Stimulated activated CD8-positive, alpha-beta memory T cell treated with anti-CD3 and anti-CD28 coated beads, Interleukin-2, amount 100 ng/mL, for 1 hour (primary cell): ENCODE measurements at regions not wholly inside any gene's neighbourhood (a gene's known extent, or its start where the extent isn't known, plus 50 kb on each side); places are given as distances from the start of the nearest gene placed in this dataset.
"Not testable (repeated sequence)": the region's sequence is repeated elsewhere in the genome, so short reads cannot be mapped to it uniquely, and the experiment has no call there.

Experiments used
- DNase-seq, 2 donors: peaks; one replicate each; pipeline ENCODE4 v3.0.0-alpha.2; 2020; ENCODE audit warnings: low read depth in 2 of 2

DNA sequence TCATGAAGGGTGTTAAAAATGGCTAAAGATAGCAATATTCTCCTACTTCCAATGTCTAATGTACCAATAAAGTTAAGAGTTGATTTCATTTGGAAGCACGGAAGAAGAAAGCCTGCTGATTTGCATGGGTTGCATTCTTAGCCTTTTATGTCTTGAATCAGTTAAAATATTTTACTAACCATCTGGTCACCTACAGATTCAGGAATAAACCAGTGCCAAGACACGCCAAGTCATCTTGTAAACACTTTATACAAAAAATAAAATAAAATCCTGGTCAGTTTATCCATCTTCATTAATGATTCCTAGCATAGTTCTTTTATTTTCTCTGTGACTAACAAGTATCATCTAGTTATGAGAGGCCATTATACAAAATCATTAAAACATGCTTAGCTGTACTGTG, 1031.6 kb upstream of the WWC1 start:
- no peak for DNase-seq

DNA sequence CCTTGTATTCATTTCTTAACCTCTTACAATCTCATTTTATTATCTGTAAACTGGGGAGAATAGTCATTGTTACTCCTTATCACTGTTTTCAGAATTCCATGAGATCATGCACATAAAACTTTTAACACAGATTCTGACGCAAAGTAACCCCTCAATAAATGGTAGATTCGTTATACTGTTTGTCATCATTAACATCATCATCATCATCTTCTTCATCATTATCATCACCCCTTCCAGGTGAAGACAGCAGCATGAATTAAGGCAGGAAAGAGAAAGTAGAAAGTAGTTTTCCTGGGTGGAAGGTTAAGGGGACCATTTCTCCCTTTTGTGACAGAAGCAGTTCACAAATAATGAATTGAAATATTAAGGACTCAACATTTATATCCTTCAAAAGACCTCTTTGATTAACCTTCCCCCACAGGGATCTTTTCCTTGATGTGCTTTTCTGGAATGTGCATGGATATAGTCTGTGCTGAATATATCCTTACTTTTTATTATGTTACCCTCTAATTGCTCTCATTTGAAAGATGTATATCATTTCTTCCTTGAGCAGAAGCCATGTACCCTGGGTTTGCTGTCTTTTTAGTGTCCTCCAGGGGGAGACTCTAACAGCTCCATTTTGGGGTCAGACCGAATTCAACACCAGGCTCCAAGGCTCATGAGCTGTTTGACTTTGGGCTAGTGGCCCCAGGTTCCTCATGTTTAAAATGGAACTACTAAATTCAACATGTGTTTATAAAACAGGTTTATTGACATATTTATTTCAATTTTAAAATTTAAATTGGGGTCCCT, 1029.9 kb upstream of the WWC1 start:
- no peak for DNase-seq

DNA sequence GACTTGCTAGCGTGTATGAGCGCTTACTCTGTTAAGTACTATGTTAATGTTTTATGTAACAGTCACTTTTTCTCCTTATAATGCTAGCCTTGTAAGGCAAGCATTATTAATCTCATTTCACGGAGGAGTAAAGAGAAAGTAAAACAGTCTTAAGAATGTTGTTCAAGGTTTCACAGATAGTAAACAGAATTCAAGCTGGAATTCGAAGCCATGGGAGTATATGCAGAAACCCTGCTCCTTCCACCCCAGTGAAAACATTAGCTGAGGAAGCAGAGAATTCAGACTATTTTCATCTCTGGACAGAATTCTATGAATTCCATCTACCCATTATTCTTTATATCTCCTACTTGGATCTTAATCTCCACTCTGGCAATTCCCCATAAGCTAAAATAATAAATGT, 1028.3 kb upstream of the WWC1 start:
- no peak for DNase-seq

DNA sequence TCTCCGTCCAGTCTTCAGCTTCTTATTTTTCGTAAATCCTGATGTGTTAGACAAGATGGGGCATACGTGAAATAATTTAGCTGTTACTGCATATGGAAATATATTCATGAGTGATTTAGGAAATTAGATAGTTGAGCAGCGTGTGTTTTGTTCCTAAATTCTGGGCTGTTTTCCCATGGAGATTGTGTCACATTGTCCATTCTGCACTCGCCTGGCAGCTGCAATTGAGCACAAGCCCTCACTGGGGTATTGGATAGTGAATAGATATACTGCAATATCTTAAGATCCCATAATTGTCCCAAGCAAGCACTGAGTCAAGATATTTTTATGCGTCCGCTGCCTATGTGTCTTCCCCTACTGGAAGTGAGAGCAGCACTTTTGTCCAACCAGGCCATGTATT, 1027.1 kb upstream of the WWC1 start:
- no peak for DNase-seq

DNA sequence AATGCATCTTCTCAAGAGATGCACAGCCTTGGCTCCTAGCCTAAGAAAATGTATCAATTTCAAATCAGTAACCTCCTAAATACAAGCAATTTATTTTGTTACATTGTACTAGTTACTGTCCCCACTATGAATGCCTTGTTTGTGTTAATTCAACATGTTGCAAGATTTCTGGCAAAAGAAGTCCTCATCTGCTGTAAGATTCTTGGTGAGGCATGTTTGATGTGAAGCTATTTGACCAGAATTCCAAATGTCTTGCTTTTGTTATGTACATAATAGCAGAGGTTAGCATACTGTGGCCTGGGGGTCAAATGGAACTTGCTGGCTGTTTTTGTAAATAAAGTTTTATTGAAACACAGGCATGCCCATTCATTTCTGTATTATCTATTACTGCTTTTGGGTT, 1023.1 kb upstream of the WWC1 start:
- DNase-seq, result no peak

DNA sequence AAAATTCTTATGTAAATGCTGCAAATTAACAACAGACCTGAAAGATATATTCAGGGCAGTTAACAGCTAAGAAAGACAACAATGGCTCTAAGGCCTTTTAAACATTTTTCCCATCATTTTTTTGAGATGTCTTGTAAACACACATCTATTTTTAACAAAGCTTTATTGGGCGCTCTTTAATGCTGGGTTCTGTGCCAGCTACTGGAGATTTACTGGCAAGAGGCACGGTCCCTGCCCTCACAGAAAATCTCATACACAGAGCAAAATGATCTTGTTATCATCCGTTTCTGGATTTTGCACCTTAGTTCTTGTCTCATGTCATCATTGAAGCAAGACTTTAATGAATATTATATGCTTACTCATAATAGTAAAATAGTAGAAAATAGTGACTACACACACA, 1022.3 kb upstream of the WWC1 start:
- DNase-seq, result no peak

DNA sequence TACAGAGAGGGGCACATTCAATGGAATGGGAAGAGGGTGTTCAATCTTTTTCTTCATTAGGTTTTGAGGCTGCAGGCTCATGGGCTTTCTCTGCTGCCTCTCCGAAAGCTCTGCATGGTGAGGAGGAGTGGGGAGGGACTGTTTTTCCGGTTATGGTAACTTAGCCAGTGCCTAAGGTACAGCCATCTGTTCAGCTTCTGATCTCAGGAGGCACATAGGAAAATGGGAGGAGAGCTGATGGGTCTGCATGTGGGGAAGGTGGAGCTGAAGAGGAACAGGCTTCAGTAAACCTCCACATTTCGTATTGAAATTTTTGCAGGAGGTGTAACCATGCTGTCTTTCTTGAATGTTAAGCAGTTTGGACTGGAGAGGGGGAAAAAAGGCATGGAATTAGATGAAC, 1020.4 kb upstream of the WWC1 start:
- DNase-seq, result no peak

DNA sequence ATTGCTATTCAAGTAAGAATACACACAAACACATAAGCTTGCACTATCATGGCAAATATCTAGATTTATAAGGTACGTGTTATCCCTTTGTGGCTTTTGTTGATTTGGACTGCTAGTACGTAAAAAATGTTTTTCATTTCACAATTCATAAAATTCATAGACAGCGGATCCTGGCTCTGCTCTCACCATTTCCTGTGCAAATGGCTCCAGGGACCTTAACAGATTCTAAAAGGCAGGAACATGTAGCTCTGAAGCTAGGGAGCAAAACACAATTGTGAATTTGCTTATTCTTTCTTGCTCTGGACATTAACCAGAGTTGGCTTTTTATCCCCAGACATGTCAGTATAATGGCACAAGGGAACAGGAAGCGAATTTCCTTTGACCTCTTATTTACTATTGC, 1019.9 kb upstream of the WWC1 start:
- DNase-seq, result no peak

DNA sequence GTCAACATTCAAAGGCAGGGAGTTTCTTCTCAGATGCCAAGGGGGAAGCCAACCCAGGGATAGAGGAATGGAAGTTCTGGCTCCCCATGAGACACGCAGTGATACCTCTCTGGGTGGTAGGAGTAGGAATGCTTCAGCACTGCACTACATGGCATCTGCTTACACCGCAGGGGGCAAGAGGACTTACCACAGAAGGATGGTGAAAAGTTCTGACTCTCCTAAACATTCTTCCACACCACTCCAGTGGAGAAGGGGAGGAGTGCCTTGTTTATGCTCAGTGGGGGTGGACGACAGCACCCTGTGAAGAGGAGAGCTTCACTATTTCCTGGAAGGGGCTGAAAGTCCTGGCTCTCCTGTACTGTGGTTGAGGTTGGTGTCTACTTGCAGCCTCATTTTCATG, 1011.3 kb upstream of the WWC1 start:
- no peak for DNase-seq

DNA sequence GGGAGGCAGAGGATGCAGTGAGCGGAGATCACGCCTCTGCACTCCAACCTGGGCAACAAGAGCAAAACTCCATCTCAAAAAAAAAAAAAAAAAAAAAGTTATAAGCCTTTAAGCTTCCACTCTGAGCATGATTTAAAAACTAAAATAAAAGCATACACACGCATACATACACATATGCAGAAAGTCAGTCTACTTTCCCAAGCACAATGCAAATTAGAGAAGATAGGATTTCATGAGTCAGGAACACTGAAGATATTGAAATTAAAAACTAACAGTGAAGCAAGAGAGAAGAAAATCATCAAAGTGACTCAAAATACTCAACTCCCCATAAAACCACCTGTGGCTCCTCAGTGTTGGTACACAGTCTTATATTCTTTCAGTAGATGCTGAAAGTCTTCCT, 1009.5 kb upstream of the WWC1 start:
- no peak for DNase-seq

DNA sequence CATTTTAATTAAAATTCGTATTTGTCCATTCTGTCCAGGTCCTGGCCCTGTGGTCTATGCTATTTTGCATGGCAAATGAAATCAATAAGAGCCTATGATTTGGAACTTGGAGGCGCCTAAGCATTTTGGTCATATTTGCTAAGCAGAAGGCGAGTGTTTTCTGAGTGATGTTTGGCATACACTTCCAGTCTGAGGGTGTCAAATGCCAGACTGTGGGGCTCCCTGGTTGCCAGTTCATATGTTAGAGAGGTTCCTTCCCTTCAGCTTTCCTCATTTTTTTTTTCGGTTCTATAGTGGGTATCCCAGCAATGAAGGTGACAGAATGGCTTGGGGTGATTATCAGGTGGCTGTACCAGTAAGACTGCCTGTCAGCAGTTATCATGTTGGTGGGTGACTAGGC, 1007.8 kb upstream of the WWC1 start:
- no peak for DNase-seq

DNA sequence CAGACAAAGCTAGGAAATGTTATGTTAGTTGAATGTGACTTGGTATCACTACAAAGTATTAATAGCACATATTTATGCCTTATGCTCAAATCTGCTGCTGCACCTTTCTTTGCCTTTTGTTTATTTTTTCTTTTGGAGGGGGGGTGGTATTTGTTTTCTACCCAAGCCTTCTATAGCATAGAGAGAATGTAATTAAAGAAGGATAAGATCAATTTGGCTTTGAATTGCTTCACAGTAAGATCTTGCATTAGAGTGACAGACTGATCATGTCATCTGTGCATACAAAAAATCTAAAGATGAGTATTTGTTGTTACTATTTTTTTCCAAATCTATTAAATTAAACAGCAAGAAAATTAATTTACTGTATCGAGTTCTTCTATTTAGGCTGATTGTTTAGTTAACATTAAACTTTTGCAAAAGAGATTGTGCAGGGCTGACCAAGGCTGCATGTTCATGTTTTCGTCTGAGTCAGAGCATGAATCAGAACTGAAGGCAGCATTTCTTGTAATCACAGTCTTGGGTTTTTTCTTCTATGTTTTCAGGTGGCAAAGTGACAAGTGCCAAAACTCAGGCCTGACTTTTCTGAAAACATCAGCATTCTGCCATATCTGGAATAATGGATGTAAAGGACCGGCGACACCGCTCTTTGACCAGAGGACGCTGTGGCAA, 1007.1 kb upstream of the WWC1 start:
- DNase-seq, result no peak

DNA sequence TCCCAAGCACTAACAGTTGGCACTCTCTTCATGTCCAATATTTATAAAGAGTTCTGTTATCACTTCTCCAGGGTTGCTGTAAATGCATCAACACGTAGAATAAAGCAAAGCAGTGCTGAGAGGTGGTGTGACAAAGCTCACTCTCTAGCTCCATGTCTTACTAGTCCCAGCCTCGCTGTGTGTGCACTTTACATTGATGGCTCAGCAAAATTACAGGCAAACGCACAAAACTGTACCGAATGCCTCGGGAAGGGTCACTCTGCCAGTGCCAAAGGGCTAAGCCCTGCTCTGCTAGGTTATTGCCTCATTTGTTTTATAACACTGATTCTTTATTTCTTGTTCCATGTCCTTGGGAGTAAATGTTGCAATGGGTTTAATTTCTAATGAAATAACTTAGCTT, 1005.9 kb upstream of the WWC1 start:
- DNase-seq, result no peak

DNA sequence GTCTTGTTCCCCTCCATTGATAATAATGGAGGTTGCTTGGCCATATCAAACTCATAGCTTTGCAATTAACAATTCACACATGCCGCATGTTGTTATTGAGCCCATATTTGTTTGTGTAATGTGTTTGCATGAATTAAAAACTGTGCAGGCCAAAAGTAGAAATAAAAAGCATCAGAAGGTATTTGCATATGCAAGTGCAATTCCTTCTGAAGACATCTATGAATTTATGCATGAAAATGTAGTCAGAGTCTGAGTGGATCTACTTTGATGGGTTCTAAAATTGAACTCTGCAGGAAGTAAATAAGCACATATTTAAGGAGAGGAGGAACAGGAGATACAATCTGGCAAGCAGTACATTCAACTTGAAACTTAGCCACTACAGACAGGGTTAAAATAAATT, 1004.6 kb upstream of the WWC1 start:
- no peak for DNase-seq

DNA sequence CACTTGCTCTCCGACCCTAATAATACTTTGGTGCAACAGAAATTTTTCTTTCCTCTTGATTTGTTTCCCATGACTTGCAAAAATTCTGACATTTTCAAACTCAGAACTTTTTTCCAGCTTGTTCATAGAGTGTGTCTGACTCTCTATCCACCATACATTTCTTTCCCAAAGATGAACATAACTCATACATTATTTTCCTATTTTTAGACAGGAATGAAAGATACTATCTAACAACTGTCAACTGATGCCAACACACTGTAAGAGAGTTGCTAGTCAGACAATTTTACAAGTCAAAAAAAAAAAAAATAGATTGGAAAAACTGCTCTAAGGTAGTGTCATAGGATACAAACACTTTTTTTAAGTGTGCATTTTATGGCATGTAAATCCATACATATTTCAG, 1001.0 kb upstream of the WWC1 start:
- DNase-seq, result no peak

DNA sequence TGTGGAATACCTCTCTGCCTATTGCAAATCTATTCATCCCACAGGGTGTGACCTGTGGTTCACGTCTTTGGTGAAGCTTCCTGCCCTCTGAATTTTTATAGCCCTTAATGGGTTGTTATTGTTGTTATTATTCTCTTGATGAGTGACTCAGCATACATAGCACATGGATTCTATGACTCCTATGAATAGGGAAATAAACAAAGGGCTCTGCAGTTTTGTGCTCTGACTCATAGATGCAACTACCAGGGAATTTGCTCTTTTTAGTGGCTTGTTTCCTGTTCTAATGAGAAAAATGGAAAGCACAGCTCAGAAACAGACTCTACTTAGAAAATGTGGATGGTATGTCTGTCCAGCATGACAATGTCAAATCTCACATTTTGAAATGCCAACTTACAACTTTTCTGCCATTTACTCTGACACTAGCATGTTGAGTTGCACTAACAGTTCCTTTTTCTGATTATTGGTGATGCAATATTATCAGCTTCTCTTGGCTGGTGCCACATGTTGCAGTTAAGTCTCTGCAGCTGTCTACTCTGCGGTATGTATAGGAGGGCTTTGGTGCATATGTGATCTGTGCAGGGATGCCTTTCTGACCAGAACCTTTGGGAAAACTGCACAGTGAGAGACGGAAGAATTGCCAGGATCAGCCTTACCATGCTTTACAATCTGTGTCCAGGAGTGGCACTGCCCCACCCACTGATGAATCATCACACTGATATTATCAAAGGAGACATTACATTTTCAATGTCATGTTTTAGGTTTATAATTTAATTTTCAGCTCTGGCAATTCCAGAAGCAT, 996.4 kb upstream of the WWC1 start:
- DNase-seq, result no peak

DNA sequence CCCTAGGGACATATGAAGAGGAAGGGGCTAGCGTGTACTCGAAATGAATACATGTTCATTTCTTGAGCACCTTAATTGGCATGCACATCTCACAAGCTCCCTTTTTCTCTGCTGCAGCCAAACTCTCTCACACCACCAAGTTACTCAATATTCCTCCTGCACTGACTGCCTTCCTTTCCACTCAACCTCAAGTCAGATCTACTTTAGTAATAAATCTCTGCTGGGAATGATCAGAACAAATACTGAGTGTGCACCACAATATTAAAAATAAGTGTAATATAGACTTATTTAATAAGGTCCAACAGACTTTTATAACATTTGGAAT, 995.8 kb upstream of the WWC1 start:
- no peak for DNase-seq

DNA sequence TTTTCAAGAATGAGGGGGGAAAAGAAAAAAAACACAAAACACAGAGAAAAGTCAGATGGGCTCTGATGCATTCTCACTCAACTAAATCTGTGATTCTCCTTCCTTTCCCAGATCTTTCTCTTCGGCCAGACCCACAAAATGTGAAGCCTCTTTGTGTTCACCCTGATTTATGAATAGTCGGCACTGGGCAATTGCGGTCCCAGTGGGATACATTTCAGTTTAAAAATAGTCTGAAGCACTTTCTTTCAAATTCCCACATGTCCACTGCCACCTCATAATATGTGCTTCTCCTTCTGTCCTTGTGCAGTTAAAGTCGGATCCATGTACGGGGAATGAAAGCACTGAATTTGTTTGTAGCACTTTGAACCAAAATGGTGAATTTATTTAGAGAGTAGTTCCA, 995.4 kb upstream of the WWC1 start:
- DNase-seq, result no peak

DNA sequence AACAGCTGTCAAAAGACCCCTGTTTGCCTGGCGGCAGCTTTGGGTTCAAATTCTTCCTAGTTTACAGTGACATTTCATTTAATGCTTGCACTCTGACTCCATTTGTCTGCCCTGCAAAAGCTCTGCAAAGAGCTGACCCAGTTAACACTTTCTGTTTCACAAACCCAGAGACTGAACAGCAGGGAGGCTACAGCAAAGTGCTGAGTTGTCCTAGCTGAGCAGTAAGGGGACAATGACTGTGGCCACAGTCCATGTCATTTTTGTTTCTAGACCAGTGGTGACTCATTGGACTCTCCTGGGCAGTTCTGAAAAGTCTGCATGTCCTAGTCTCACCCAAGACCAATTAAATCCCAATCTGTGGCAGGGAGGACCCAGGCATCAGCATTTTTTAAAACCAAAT, 994.8 kb upstream of the WWC1 start:
- no peak for DNase-seq

DNA sequence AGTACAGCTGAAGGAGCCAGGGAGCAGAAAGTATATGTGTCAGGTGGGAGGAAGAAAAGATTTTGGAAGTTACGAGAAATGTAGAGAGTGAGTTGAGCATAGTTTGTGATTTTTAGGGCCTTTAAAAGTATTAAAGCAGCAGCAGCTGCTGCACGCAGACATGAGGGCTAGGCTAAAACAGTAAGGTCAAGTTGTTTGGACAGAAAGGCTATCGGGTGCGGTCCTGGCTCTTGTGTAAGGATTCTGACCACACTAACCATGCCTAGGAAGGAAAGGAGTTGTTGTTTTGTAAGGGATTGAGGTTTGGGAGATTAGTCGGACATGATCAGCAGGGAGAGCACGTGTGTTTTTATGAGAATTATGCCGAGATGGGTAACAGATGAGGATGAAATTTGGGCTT, 991.6 kb upstream of the WWC1 start:
- DNase-seq, result not testable (repeated sequence)

DNA sequence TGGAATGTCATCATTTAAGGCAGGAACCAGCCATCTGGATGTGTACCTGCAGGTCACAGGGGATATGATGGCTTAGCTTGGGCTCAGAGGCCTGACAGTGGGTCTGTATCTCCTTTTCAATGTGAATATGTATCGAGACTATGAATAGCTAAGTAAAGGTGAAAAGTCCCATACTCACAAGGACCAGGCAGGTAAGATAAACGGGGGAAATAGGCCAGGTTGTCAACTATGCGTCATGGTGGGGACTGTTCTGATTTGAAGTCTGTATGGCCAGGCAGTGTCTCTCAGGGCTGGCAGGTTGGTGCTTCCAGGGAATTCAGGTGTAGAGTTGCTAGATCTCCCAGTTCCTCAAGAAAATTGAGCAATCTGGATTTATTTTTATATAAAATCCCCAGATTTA, 987.9 kb upstream of the WWC1 start:
- no peak for DNase-seq

DNA sequence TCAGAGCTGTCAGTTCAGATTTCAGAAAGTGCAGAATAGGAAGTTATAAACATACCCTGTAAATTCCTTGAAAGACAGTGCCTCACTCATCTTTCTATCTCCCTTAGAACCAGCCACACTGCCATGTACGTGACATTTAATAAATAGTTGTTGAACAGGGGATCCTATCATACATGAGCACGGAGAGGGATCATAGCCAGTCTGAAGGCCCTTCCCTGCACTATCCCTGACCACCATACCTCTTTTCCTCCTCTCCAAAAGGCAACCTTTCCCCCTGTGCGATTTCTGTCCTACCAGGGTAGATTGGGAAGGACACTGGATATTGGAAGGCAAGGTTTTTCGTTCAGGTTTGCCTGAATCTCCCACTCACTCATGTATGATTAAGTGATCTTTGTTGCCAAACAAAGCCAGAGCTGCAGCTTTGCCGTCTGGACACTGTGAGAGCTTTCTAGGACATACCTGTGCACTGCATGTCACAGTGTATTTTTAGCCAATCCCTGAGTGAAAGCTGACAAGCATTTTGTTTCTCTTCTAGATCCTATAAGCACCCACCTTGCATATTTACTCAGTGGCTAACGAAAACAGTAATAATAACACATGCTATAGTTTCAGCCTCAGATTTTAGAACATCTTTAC, 986.5 kb upstream of the WWC1 start:
- no peak for DNase-seq
